ENCODE measurements at regions not wholly inside any gene's neighbourhood (a gene's known extent, or its start where the extent isn't known, plus 50 kb on each side); places are given as distances from the start of the nearest gene placed in this dataset.
"Not testable (repeated sequence)": the region's sequence is repeated elsewhere in the genome, so short reads cannot be mapped to it uniquely, and the experiment has no call there.

DNA sequence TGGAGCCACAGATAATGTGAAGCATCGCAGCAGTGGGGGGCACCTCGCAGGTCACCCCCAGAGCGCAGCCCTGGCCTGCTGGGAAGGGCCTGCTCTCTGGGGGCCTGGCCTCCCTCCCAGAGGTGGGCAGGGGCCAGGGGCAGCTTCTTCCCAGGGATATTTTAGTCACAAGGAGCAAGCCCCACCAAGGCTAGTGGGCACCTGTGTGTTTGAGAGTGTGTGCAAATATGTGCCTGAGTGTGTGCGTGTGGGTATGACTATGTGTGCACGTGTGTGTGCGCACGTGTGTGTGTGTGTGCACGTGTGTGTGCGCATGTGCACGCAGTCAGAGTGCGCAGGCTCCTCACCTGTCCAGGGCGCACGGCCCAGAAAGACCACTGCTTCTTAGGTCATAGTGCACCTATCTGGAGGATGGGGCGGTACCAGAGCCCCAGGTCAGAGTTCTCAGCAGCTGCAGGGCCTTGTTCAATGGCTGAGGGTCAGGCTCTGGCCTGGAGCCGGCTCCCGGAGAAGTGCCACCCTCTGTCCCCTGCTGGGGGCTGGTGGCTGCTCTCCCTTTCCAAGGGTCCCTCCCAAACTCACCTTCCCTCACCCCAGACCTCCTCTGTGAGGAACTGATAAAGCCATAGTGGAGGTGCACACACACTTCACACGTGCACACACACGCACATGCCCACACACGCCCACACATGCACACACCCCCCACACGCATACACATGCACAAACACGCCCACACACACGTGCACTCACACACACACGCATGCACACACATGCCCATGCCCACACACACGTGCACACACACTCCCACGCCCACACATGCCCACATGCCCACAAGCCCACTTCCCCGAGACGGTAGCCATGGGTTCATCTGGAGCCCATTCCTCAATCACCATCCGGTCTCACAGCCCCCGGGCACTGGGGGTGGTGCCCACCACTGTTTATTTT lies 128.5 kb downstream of the KIF26A start:
- no peak for DNase-seq (ENCODE audit: low spot score, unreplicated experiment)
- Mint-ChIP-seq H3K27me3 (peaks cover 8% of the 10 kb centered on the region), H3K27ac (peak overlapping the region; percentile 45), H3K4me3 (ENCODE audit: low read depth) (no peak overlapping the region), H3K4me1 (ENCODE audit: low read depth) (peaks cover 13% of the 10 kb centered on the region), H3K9me3 (ENCODE audit: low read depth) (no peaks in the 10 kb centered on the region), H3K36me3 (ENCODE audit: insufficient read depth) (no peaks in the 10 kb centered on the region)
- TF ChIP-seq, protein P1, sequence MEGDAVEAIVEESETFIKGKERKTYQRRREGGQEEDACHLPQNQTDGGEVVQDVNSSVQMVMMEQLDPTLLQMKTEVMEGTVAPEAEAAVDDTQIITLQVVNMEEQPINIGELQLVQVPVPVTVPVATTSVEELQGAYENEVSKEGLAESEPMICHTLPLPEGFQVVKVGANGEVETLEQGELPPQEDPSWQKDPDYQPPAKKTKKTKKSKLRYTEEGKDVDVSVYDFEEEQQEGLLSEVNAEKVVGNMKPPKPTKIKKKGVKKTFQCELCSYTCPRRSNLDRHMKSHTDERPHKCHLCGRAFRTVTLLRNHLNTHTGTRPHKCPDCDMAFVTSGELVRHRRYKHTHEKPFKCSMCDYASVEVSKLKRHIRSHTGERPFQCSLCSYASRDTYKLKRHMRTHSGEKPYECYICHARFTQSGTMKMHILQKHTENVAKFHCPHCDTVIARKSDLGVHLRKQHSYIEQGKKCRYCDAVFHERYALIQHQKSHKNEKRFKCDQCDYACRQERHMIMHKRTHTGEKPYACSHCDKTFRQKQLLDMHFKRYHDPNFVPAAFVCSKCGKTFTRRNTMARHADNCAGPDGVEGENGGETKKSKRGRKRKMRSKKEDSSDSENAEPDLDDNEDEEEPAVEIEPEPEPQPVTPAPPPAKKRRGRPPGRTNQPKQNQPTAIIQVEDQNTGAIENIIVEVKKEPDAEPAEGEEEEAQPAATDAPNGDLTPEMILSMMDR (IDR thresholded peaks at IDR 0.05; ENCODE audit: unreplicated experiment) = no peak

DNA sequence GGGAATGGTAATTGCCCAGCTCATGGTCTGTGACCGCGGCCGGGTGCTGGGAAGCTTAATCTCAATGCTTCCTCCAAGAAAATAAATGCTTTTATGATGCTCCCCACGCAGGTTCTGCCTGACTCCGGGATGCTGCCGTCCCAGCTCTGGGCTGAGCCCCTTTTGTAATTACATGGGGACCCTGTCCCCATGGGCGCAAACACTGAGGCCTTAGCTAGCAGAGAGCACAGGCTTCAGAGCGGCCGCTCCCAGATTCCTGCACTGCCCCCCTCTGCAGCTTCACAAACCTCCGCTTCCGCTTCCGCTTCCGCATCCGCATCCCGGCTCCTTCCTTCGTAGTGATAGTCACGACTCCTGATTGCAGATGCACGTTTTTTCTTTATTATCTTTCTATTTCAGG lies 129.5 kb downstream of the KIF26A start:
- DNase-seq (ENCODE audit: low spot score, unreplicated experiment) = no peak
- Mint-ChIP-seq H3K4me3 (ENCODE audit: low read depth) (no peak overlapping the region), H3K27me3 (peaks cover 13% of the 10 kb centered on the region), H3K27ac (no peak overlapping the region), H3K36me3 (ENCODE audit: insufficient read depth) (no peaks in the 10 kb centered on the region), H3K4me1 (ENCODE audit: low read depth) (peaks cover 11% of the 10 kb centered on the region), H3K9me3 (ENCODE audit: low read depth) (no peaks in the 10 kb centered on the region)
- TF ChIP-seq, protein P1 (IDR thresholded peaks at IDR 0.05; ENCODE audit: unreplicated experiment) = no peak

DNA sequence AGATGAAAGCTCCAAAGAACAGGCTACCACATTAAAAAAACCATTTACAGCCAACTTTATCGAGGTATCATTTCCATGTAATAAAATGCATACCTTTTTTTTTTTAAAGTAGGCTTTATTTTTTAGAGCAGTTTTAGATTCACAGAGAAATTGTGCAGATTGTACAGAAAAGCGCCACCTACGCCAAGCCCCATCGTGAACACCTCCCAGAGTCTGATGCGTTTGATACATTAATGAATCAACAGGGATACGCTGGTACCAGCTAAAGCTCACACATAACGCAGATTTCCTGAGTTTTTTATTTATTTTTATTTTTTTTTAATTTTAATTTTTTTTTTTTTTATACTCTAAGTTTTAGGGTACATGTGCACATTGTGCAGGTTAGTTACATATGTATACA lies 129.9 kb downstream of the KIF26A start:
- Mint-ChIP-seq H3K4me1 (ENCODE audit: low read depth) (peaks cover 11% of the 10 kb centered on the region), H3K27ac (no peak overlapping the region), H3K27me3 (peaks cover 13% of the 10 kb centered on the region), H3K4me3 (ENCODE audit: low read depth) (no peak overlapping the region), H3K36me3 (ENCODE audit: insufficient read depth) (no peaks in the 10 kb centered on the region), H3K9me3 (ENCODE audit: low read depth) (no peaks in the 10 kb centered on the region)
- TF ChIP-seq, protein P1 (IDR thresholded peaks at IDR 0.05; ENCODE audit: unreplicated experiment) = no peak
- no peak for DNase-seq (ENCODE audit: low spot score, unreplicated experiment)

DNA sequence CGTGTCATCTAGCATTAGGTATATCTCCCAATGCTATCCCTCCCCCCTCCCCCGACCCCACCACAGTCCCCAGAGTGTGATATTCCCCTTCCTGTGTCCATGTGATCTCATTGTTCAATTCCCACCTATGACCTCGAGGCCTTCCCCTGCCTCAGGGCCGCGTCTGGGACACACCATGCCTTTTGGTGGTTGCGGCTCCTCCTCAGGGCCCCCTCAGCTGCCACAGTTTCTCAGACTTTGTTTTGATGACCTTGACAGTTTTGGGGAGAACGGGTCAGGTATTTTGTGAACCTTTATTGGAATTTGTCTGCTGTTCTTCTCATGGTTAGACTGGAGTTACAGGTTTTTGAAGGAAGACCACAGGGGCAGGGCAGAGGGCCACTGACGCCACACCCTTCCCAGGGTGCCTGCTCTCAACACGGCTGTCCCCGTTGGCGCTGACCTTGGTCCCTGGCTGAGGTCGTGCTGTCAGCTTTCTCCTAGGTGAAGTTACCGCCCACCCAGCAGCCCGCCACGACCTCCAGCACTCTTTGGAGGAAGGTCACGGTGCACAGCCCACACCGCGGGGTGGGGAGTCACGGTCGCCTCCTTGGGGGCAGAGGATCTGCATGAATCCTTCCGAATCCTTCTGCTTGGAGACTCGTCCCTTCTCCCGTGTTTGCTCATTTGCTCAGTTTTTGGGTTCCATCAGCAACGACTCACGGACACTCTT lies 130.5 kb downstream of the KIF26A start:
- no peak overlapping the region for H3K4me3 Mint-ChIP-seq (ENCODE audit: low read depth)
- no peak overlapping the region for H3K27ac Mint-ChIP-seq
- peaks cover 5% of the 10 kb centered on the region for H3K4me1 Mint-ChIP-seq (ENCODE audit: low read depth)
- TF ChIP-seq, protein P1 (IDR thresholded peaks at IDR 0.05; ENCODE audit: unreplicated experiment) = no peak
- H3K36me3 Mint-ChIP-seq (ENCODE audit: insufficient read depth) = no peaks in the 10 kb centered on the region
- H3K9me3 Mint-ChIP-seq (ENCODE audit: low read depth) = no peaks in the 10 kb centered on the region
- peaks cover 13% of the 10 kb centered on the region for H3K27me3 Mint-ChIP-seq
- no peak for DNase-seq (ENCODE audit: low spot score, unreplicated experiment)

DNA sequence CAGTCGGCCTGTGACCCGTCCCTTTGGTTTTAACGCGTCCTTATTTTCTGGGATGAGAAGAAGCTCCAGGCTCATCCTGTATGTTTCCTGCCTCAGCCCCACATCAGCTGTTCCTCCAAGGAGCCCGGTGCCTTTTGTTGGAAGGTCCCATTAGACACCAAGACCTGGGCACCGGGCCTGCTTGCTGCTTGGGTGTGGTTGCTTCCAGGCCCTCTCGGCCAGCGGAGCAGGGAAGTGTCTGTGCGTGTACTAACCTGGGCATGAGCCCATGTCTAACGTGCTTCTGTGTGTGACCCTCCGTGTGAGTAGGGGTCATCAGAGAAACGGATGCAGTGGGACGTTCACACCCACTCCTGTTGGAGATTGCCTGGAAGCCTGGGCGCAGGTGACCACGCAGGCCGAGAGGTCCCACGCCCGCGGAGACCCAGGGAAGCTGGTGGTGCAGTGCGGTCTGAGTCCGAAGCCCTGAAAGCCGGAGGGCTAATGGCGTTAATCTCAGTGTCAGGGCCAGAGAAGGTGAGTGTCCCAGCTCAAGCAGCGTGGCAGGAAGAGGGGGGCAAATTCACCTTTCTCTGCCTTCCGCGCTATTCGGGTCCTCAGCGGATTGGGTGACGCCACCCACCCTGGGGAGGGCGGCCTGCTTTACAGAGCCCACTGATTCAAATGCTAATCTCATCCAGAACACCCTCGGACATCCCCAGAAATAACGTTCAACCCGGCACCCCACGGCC lies 131.3 kb downstream of the KIF26A start:
- not testable (repeated sequence) for H3K4me3 Mint-ChIP-seq (ENCODE audit: low read depth); H3K27ac Mint-ChIP-seq; H3K9me3 Mint-ChIP-seq (ENCODE audit: low read depth); H3K4me1 Mint-ChIP-seq (ENCODE audit: low read depth); H3K36me3 Mint-ChIP-seq (ENCODE audit: insufficient read depth)
- DNase-seq (ENCODE audit: low spot score, unreplicated experiment) = peak; percentile 6
- H3K27me3 Mint-ChIP-seq = peaks cover 14% of the 10 kb centered on the region
